ENCODE measurements at regions not wholly inside any gene's neighbourhood (a gene's known extent, or its start where the extent isn't known, plus 50 kb on each side); places are given as distances from the start of the nearest gene placed in this dataset.
"Not testable (repeated sequence)": the region's sequence is repeated elsewhere in the genome, so short reads cannot be mapped to it uniquely, and the experiment has no call there.

DNA sequence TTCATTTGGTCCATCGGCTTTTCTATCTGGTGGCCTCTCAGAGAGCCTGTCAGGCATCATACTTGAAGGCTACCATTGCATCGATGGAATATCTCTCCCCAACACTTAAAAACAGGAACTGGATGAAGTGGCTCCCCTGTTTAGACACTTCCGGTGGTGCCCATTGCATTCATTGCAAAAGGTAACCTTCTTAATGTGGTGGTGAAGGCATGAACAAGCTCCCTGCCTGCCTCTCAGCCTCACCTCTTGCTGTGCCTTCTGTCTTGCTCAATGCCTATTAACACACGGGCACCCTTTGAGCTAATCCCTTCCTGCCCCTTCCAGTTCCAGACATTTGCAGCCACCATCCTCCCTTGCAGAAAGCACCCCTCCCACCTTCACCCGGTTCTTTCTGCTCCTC lies 233.1 kb upstream of the MSX2 start:
- no peak for DNase-seq
- peaks cover 73% of the 10 kb centered on the region for H3K27me3 ChIP-seq (ENCODE audit: insufficient read depth, low read depth, severe bottlenecking)
- no peak overlapping the region for H3K4me3 ChIP-seq (ENCODE audit: low read depth, low read length)
- no peaks in the 10 kb centered on the region for H3K36me3 ChIP-seq
- no peaks in the 10 kb centered on the region for H3K9me3 ChIP-seq (ENCODE audit: severe bottlenecking)
- TF ChIP-seq, protein P1, sequence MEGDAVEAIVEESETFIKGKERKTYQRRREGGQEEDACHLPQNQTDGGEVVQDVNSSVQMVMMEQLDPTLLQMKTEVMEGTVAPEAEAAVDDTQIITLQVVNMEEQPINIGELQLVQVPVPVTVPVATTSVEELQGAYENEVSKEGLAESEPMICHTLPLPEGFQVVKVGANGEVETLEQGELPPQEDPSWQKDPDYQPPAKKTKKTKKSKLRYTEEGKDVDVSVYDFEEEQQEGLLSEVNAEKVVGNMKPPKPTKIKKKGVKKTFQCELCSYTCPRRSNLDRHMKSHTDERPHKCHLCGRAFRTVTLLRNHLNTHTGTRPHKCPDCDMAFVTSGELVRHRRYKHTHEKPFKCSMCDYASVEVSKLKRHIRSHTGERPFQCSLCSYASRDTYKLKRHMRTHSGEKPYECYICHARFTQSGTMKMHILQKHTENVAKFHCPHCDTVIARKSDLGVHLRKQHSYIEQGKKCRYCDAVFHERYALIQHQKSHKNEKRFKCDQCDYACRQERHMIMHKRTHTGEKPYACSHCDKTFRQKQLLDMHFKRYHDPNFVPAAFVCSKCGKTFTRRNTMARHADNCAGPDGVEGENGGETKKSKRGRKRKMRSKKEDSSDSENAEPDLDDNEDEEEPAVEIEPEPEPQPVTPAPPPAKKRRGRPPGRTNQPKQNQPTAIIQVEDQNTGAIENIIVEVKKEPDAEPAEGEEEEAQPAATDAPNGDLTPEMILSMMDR (IDR thresholded peaks at IDR 0.05; ENCODE audit: low read depth, low read length): no peak
- H3K27ac ChIP-seq: no peak overlapping the region

DNA sequence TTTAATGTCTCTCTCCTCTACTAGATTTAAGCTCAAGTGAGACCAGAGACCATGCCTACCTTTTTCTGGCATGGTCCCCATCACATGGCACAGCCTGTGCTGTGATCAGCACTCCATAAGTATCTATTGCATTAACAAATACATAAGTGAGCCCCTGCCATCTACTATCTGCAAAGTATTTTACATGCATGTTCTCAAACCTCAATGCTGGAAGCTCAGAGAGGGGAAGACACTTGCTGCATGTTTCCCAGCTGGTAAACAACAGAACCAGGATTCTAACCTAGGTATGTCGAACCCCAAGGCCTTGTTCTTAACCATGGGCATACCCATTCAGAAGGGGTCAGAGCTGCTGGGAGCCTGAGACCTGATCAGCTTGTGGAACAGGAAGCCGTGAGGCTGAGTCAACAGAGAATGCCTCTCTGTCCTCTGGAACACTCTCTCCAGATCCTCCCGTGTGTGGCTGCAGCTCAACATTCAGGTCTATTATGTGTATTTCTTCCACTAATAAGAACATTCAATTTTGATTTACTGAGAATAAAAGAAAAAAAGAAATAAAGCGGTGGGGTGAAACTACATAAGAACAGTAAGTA lies 232.5 kb upstream of the MSX2 start:
- TF ChIP-seq, protein P1 (IDR thresholded peaks at IDR 0.05; ENCODE audit: low read depth, low read length): no peak

GRCh38 chr5:174493530-174493929 lies 230.9 kb upstream of the MSX2 start:
- TF ChIP-seq, protein P1 (IDR thresholded peaks at IDR 0.05; ENCODE audit: low read depth, low read length): no peak
- Histone ChIP-seq H3K27me3 (ENCODE audit: insufficient read depth, low read depth, severe bottlenecking) (peaks cover 67% of the 10 kb centered on the region), H3K4me3 (ENCODE audit: low read depth, low read length) (no peak overlapping the region), H3K36me3 (no peaks in the 10 kb centered on the region), H3K27ac (no peak overlapping the region), H3K9me3 (ENCODE audit: severe bottlenecking) (peaks cover 4% of the 10 kb centered on the region)
- no peak for DNase-seq

More for the DNA sequence above, 232.5 kb upstream of the MSX2 start:
- Histone ChIP-seq H3K4me3 (ENCODE audit: low read depth, low read length) (no peak overlapping the region), H3K9me3 (ENCODE audit: severe bottlenecking) (no peaks in the 10 kb centered on the region), H3K27ac (no peak overlapping the region), H3K27me3 (ENCODE audit: insufficient read depth, low read depth, severe bottlenecking) (peaks cover 71% of the 10 kb centered on the region), H3K36me3 (no peaks in the 10 kb centered on the region)
- DNase-seq: no peak

DNA sequence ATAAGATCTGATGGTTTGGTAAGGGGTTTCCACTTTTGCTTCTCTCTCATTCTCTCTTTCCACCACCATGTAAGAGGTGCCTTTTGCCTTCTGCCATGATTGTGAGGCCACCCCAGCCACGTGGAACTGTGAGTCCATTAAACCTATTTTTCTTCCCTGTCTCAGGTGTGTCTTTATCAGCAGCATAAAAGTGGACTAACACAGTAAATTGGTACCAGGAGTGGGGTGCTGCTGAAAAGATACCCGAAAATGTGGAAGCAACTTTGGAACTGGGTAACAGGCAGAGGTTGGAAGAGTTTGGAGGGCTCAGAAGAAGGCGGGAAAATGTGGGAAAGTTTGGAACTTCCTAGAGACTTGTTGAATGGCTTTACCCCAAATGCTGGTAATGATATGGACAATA lies 226.4 kb upstream of the MSX2 start:
- not testable (repeated sequence) for DNase-seq; H3K9me3 ChIP-seq (ENCODE audit: severe bottlenecking); H3K27ac ChIP-seq; H3K36me3 ChIP-seq; H3K4me3 ChIP-seq (ENCODE audit: low read depth, low read length)
- H3K27me3 ChIP-seq (ENCODE audit: insufficient read depth, low read depth, severe bottlenecking): peaks cover 53% of the 10 kb centered on the region

GRCh38 chr5:174498575-174498974 lies 225.8 kb upstream of the MSX2 start:
- H3K36me3 ChIP-seq; DNase-seq; H3K9me3 ChIP-seq (ENCODE audit: severe bottlenecking); H3K4me3 ChIP-seq (ENCODE audit: low read depth, low read length); H3K27ac ChIP-seq: not testable (repeated sequence)
- peaks cover 53% of the 10 kb centered on the region for H3K27me3 ChIP-seq (ENCODE audit: insufficient read depth, low read depth, severe bottlenecking)

GRCh38 chr5:174500636-174501035 lies 223.7 kb upstream of the MSX2 start:
- H3K27ac ChIP-seq: no peak overlapping the region
- H3K27me3 ChIP-seq (ENCODE audit: insufficient read depth, low read depth, severe bottlenecking): peaks cover 55% of the 10 kb centered on the region
- TF ChIP-seq, protein P1 (IDR thresholded peaks at IDR 0.05; ENCODE audit: low read depth, low read length): no peak
- H3K36me3 ChIP-seq: no peaks in the 10 kb centered on the region
- DNase-seq: no peak
- no peak overlapping the region for H3K4me3 ChIP-seq (ENCODE audit: low read depth, low read length)
- H3K9me3 ChIP-seq (ENCODE audit: severe bottlenecking): peaks cover 6% of the 10 kb centered on the region

GRCh38 chr5:174501461-174502069 lies 222.8 kb upstream of the MSX2 start:
- Histone ChIP-seq H3K36me3 (no peaks in the 10 kb centered on the region), H3K4me3 (ENCODE audit: low read depth, low read length) (no peak overlapping the region), H3K9me3 (ENCODE audit: severe bottlenecking) (peaks cover 6% of the 10 kb centered on the region), H3K27ac (no peak overlapping the region), H3K27me3 (ENCODE audit: insufficient read depth, low read depth, severe bottlenecking) (peaks cover 63% of the 10 kb centered on the region)
- TF ChIP-seq, protein P1 (IDR thresholded peaks at IDR 0.05; ENCODE audit: low read depth, low read length): no peak
- DNase-seq: no peak
